ENCODE measurements at regions not wholly inside any gene's neighbourhood (a gene's known extent, or its start where the extent isn't known, plus 50 kb on each side); places are given as distances from the start of the nearest gene placed in this dataset.

DNA sequence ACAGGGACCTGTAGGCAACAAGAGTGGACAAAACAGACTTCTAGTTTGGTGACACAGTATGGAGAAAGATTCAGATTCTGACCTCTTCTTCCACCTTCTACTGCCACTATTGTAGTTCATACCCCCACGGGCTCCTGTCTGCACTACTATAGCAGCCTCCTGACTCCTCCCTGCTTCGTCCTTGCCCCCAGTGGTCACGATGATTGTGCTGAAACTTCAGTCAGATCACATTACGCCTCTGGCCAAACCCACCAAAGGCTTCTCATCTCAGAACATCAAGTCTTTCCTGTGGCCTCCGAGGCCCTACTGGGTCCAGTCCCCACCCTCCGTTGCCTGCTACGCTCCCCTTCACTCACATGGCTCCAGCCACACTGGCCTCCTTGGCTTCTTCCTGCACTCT lies 147.6 kb downstream of the CYP26B1 start:
- TF ChIP-seq, protein P1, sequence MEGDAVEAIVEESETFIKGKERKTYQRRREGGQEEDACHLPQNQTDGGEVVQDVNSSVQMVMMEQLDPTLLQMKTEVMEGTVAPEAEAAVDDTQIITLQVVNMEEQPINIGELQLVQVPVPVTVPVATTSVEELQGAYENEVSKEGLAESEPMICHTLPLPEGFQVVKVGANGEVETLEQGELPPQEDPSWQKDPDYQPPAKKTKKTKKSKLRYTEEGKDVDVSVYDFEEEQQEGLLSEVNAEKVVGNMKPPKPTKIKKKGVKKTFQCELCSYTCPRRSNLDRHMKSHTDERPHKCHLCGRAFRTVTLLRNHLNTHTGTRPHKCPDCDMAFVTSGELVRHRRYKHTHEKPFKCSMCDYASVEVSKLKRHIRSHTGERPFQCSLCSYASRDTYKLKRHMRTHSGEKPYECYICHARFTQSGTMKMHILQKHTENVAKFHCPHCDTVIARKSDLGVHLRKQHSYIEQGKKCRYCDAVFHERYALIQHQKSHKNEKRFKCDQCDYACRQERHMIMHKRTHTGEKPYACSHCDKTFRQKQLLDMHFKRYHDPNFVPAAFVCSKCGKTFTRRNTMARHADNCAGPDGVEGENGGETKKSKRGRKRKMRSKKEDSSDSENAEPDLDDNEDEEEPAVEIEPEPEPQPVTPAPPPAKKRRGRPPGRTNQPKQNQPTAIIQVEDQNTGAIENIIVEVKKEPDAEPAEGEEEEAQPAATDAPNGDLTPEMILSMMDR (IDR thresholded peaks at IDR 0.05), result no peak
- no peak for TF ChIP-seq POLR2AphosphoS5 (IDR thresholded peaks at IDR 0.05; ENCODE audit: low read depth, low read length)
- TF ChIP-seq, protein P2, sequence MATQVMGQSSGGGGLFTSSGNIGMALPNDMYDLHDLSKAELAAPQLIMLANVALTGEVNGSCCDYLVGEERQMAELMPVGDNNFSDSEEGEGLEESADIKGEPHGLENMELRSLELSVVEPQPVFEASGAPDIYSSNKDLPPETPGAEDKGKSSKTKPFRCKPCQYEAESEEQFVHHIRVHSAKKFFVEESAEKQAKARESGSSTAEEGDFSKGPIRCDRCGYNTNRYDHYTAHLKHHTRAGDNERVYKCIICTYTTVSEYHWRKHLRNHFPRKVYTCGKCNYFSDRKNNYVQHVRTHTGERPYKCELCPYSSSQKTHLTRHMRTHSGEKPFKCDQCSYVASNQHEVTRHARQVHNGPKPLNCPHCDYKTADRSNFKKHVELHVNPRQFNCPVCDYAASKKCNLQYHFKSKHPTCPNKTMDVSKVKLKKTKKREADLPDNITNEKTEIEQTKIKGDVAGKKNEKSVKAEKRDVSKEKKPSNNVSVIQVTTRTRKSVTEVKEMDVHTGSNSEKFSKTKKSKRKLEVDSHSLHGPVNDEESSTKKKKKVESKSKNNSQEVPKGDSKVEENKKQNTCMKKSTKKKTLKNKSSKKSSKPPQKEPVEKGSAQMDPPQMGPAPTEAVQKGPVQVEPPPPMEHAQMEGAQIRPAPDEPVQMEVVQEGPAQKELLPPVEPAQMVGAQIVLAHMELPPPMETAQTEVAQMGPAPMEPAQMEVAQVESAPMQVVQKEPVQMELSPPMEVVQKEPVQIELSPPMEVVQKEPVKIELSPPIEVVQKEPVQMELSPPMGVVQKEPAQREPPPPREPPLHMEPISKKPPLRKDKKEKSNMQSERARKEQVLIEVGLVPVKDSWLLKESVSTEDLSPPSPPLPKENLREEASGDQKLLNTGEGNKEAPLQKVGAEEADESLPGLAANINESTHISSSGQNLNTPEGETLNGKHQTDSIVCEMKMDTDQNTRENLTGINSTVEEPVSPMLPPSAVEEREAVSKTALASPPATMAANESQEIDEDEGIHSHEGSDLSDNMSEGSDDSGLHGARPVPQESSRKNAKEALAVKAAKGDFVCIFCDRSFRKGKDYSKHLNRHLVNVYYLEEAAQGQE (IDR thresholded peaks at IDR 0.05; ENCODE audit: insufficient read depth in 1 of 2, low read depth in 2 of 2, low read length in 1 of 2), result no peak
- no peak for TF ChIP-seq SIN3A (IDR thresholded peaks at IDR 0.05; ENCODE audit: borderline replicate concordance, insufficient read depth, low read depth, low read length)
- TF ChIP-seq TCF7L2 (IDR thresholded peaks at IDR 0.05; ENCODE audit: low read depth, low read length), result no peak
